Neural progenitor cell (in vitro differentiated cells): ENCODE measurements at regions not wholly inside any gene's neighbourhood (a gene's known extent, or its start where the extent isn't known, plus 50 kb on each side); places are given as distances from the start of the nearest gene placed in this dataset.

Source experiments
- CTCF ChIP-seq: fragments of 200-600 bp; sonication (generic); IDR thresholded peaks from 2 replicates; pipeline ENCODE4 v1.5.1; 2017; ENCODE audit warnings: antibody characterized with exemption, mild to moderate bottlenecking
- EZH2 ChIP-seq: fragments of 200-600 bp; sonication (generic); IDR thresholded peaks from 2 replicates; pipeline ENCODE4 v1.6.1; 2017; ENCODE audit warnings: antibody characterized with exemption, mild to moderate bottlenecking, moderate library complexity
- EZH2phosphoT487 ChIP-seq: fragments of 200-600 bp; sonication (generic); IDR thresholded peaks from 2 replicates; pipeline ENCODE4 v1.6.1; 2017; ENCODE audit warnings: antibody characterized with exemption

- TF ChIP-seq CTCF: no peak
- TF ChIP-seq EZH2: no peak
- TF ChIP-seq EZH2phosphoT487: no peak
Observed at GRCh38 chr4:134546279-134546678, 344.7 kb upstream of the PABPC4L start.
